Hypothalamus (tissue), 51 donors: ENCODE measurements at regions not wholly inside any gene's neighbourhood (a gene's known extent, or its start where the extent isn't known, plus 50 kb on each side); places are given as distances from the start of the nearest gene placed in this dataset.

Source experiments
- DNase-seq, 51 donors: peaks; one replicate each; lab custom pipeline; 2025; lab: John Stamatoyannopoulos, UW

DNA sequence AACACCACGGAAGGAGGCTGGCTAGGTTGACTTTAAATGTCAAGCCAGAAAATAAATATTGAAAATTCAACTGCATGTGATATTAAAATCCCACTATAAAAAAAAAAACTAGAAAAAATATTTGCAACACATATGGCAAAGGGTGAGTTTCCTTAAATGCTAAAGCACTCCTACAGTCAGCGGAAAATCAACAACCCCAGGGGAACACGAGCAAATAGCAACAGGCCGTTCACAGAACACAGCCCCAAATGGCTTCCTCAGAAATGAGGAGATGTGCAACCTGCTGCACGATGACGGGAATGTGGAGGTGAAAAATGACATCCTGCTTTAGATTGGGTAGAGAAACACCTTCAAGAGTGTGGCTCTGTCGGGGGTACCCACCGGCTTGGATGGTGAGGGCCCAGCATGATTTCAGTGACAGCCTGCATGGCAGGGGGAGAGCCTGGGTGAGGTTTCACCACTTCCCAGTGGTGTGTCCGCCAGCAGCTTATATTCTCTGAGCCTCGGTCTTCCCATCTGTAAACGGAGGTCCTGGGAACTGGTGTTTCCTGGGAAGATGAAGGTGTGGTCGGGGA lies 157.9 kb upstream of the GLI2 start:
- DNase-seq: no peak

DNA sequence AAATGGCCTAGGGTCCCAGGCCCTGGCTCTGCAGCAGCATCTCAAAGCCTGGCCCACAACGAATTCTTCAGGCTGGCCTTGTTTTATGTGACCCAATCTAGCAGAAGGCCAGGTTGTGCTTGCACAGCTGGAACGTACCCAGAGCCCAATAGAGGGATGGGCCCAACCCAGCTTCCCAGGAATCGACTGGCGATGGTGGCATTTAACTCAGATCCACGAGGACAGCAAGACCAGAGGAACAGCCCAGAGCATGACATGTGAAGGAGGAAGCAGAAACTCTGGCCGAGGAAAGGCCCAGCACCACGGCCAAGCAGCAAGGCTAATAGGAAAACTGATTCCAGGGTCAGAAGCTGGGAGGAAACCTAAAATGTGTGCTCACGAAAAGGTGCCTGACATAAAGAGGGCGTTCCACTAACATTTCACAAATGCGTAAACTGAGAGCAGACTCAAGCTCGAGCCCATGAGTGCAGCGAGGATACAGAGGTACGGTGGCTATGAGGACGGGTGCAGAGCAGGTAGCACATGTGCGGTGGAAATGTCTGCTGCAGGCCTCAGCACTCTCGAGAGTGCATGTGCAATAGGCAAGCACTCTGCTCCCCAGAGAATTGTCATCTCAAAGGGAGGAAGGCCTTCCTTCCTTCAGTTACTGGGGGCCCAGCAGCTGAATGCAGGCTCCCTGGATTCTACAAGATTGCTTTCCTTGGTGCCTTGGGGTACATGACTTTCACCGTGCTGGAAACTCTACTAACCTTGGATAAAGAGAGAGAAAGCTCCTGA lies 156.9 kb upstream of the GLI2 start:
- DNase-seq: no peak

GRCh38 chr2:120579916-120580685 lies 155.6 kb upstream of the GLI2 start:
- peak in 6 of 51 donors; percentile 10 to 32 (median 19) for DNase-seq

DNA sequence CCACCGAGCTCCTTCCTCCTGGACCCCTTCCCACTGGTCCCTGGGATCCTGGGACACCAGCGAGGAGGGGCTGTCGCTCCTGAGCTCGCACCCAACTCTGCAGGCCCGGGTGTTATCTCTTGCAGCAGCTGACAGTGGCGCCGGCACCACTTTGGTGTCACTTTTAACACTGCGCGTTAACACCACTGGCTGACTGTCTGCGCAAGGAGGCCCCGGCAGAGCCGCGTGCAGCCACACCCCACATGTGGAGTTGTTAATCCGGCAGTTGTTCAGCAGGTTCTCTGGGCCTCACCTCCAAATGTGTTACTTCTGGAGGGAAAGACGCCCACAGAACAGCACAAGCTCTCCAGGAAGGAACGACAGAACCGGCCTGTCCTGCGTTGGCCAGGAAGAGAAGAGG lies 155.0 kb upstream of the GLI2 start:
- DNase-seq: no peak

DNA sequence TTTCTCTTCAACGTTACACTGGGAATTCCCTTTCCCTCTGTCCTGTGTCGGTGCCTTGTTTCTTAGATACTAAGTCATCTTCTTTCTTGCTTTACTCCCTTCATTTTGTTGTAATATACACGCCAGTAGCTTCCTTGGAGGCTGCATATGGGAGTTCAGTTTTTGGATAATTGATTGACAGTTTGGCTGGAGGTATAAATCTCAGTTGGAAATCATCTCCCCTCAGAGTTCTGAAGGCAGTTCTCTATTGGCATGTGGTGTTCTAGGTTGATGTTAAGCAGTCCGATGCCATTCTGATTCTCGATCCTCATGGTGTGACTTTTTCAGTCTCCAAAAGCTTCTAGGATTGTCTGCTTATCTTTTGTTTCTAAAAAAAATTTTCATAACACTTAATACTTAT lies 152.5 kb upstream of the GLI2 start:
- DNase-seq: no peak

GRCh38 chr2:120583851-120584570 lies 151.7 kb upstream of the GLI2 start:
- no peak for DNase-seq

GRCh38 chr2:120586507-120587278 lies 149.0 kb upstream of the GLI2 start:
- DNase-seq: no peak

DNA sequence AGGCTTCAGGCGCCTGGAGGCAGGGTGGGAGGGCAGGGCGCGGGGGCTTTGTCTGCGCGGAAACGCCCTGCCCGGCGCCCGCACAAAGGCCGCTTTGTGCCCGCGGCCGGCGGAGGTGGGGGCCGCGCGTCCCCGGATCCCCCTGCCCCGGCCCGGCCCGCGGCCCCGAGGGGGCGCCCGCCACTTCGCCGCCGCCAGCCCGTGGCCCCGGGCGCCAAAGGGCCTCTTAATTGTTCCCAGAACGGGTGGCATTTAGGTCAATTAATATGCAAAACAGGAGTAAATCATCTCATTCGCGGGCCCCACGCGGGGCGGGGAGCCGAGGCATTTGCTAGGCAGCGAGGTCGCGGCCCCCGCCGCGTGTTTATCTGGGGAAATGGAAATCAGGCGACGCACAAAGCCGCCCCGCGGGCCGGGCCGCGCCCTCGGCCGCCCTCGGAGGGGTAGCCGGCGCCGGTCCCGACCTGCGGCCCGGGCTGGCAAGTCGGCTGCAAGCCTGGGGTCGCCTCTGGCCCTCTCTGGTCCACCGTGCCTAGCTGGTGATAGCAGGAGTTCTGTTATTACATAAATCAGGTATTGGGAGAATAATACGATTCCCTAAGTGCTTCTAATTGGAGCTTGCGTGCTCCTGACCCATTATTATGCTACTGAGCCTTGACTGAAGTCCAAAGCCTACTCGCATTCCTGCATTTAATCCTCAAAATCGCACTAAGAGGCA lies 148.2 kb upstream of the GLI2 start:
- DNase-seq: peak in 16 of 51 donors; percentile 9 to 57 (median 26)

GRCh38 chr2:120587997-120588336 lies 147.7 kb upstream of the GLI2 start:
- DNase-seq: no peak

- DNase-seq: no peak
These were observed 145.7 kb upstream of the GLI2 start for GRCh38 chr2:120589771-120590608.

GRCh38 chr2:120590841-120591240 lies 144.8 kb upstream of the GLI2 start:
- no peak for DNase-seq

DNA sequence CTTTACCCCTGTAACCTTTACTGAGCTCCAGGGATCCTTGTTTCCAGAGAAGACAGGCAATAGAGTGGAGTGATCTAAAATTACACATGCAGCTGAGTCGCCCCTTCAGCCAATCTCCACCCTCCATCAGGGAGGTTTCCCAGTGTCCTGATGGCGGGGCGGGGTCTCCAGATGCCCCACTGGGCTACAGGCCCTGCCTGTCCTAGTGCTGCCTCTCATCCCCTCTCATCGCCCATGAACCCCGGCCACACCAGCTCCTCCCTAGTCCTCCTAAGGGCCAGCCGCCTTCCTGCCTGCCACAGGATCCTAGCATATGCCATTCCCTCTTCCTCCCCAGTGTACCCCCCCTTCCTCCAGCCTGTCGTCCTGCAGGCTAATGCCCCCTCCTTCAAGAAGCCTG lies 144.1 kb upstream of the GLI2 start:
- no peak for DNase-seq

DNA sequence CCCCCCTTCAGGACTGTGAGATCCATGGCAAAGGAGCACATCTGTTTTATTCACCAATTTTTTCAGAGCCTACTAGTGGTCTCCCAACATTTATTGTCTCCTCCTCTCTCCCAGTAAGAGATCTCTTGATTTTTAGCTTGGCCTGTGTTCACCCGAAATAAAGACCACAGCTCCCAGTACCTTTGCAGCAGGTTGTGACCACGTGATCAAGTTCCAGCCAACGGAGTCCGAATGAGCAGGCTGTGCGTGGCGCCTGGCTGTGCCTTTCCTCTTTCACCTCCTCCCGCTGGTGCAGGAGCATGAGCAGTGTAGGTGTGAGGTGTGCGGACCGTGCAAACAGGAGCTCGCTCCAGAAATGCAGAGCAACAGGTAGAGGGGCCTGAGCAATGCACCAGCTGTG lies 143.6 kb upstream of the GLI2 start:
- no peak for DNase-seq

GRCh38 chr2:120593921-120594686 lies 141.6 kb upstream of the GLI2 start:
- no peak for DNase-seq

- DNase-seq: no peak
These were observed 140.6 kb upstream of the GLI2 start for GRCh38 chr2:120594856-120595685.

- no peak for DNase-seq
These were observed 139.9 kb upstream of the GLI2 start for GRCh38 chr2:120595739-120596138.

DNA sequence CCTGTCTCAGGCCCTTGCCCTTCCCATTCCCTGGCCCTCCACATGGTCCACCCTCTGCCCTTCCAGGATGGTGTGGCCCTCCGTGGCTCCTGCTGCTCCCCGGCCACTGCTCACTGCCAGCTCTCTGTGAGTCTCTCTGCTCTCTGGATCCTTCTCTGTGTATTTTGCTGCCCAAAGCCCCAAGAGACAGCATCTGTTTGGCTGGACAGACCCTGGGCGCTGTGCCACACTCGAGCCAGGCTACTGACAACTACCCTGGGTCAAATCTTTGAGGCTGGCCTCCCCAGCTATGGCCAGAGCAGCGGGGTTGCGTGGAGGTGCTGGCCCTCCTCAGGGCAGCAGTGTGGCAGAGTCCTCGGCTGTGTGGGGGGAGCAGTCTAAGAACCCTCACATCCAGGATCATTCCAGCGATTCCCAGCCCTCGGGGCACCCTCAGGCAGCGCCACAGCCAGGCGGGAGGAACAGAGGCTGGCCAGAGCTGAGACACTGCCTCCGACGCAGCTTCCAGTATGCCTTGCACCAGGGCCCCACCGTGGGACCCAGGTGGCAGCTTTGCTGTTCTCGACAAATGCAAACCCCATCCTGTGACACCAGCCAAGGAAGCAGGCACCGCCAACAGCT lies 139.4 kb upstream of the GLI2 start:
- DNase-seq: peak in 25 of 51 donors; percentile 9 to 66 (median 37)
